Natural killer cell treated with Interleukin-12 subunit alpha and Interleukin-12 subunit beta and Interleukin-15 and Interleukin-18, amount 100 ng/mL, for 72 hours (primary cell): ENCODE measurements at regions not wholly inside any gene's neighbourhood (a gene's known extent, or its start where the extent isn't known, plus 50 kb on each side); places are given as distances from the start of the nearest gene placed in this dataset.

ENCODE experiments used
- ATAC-seq, 2 donors: fragments of 150-1000 bp; cut with Tn5 transposase in 1 of 2; sonication (Bioruptor Pico), chemical (Tn5 transposase) in 1 of 2; 2 replicates each; pipeline ENCODE4 v1.10.0; 2021
- DNase-seq: peaks from one replicate; pipeline ENCODE4 v3.0.0; 2022; ENCODE audit warnings: low spot score
- H3K27ac Mint-ChIP-seq, 2 donors: 1 replicate in 1 of 2; 2 replicates in 1 of 2; pipeline ENCODE4 v1.8.0; 2022; ENCODE audit warnings: mixed read lengths in 2 of 2, mild to moderate bottlenecking in 1 of 2, moderate library complexity in 1 of 2
- H3K27me3 Mint-ChIP-seq, 2 donors: 1 replicate in 1 of 2; 2 replicates in 1 of 2; pipeline ENCODE4 v1.8.0; 2022; ENCODE audit warnings: mixed read lengths in 2 of 2
- H3K36me3 Mint-ChIP-seq: one replicate; pipeline ENCODE4 v1.8.0; 2022; ENCODE audit warnings: mixed read lengths
- H3K4me1 Mint-ChIP-seq, 2 donors: 1 replicate in 1 of 2; 2 replicates in 1 of 2; pipeline ENCODE4 v1.8.0; 2022; ENCODE audit warnings: low read depth in 2 of 2, mixed read lengths in 2 of 2, mild to moderate bottlenecking in 1 of 2
- H3K4me3 Mint-ChIP-seq: one replicate; pipeline ENCODE4 v1.8.0; 2022; ENCODE audit warnings: mixed read lengths
- H3K9me3 Mint-ChIP-seq: 2 replicates; pipeline ENCODE4 v1.8.0; 2022; ENCODE audit warnings: mixed read lengths

- DNase-seq: no peak
- H3K27ac Mint-ChIP-seq: no peak overlapping the region
Observed at GRCh38 chr16:26330654-26331053, 638.9 kb downstream of the HS3ST4 start.

DNA sequence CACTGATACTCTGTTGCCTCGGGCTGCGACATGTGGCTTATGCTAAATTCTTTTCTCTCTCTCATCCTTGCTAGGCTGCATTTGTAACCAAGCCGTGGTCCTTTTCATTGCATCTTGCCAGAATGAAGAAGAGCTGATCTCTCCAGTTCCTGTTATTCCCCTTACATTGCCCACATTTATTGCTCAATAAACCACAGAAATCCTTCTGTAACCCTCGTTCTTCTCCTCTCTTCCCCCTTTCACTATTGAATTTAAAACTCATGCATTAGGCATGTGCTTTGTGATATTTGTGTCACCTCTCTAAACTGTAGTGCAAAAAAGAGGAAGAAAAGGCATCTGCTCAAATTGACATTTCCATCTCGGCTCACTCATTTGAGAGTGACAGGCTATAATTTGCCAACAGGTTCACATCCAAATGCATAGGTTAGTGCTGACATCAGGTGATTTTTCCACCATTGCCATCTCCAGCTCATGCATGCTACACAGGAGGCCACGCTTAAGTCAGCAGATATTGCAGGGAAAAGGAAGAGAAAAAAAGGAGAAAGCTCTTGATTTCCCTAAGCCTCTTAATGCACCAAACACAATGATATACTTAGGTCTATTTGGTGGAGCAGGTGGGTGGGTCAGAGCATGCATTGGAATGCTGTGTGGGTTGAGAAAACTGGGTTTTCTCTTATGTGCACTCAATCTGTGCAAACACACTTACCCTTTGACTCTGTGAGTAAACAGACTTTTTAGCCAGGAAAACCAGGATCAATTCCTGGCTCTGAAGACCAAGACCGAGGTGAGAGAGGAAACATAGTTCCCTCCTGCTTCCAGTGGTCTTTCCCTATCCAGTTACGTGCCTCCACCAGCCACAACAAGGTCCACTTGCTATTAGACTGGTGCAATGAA is 642.7 kb downstream of the HS3ST4 start:
- ATAC-seq (no peak), DNase-seq (no peak)
- no peaks in the 10 kb centered on the region for H3K9me3 Mint-ChIP-seq
- peaks cover 4 to 15% of the 10 kb centered on the region in 2 donors for H3K27me3 Mint-ChIP-seq
- H3K4me3 Mint-ChIP-seq: no peak overlapping the region
- no peaks in the 10 kb centered on the region for H3K36me3 Mint-ChIP-seq
- peaks cover 0 to 4% of the 10 kb centered on the region in 2 donors for H3K4me1 Mint-ChIP-seq
- H3K27ac Mint-ChIP-seq: no peak overlapping the region

More at GRCh38 chr16:26330654-26331053, 638.9 kb downstream of the HS3ST4 start:
- peaks cover 0 to 4% of the 10 kb centered on the region in 2 donors for H3K4me1 Mint-ChIP-seq
- peaks cover 9 to 24% of the 10 kb centered on the region in 2 donors for H3K27me3 Mint-ChIP-seq
- no peak for ATAC-seq
- H3K4me3 Mint-ChIP-seq: no peak overlapping the region
- H3K36me3 Mint-ChIP-seq: no peaks in the 10 kb centered on the region
- H3K9me3 Mint-ChIP-seq: no peaks in the 10 kb centered on the region

DNA sequence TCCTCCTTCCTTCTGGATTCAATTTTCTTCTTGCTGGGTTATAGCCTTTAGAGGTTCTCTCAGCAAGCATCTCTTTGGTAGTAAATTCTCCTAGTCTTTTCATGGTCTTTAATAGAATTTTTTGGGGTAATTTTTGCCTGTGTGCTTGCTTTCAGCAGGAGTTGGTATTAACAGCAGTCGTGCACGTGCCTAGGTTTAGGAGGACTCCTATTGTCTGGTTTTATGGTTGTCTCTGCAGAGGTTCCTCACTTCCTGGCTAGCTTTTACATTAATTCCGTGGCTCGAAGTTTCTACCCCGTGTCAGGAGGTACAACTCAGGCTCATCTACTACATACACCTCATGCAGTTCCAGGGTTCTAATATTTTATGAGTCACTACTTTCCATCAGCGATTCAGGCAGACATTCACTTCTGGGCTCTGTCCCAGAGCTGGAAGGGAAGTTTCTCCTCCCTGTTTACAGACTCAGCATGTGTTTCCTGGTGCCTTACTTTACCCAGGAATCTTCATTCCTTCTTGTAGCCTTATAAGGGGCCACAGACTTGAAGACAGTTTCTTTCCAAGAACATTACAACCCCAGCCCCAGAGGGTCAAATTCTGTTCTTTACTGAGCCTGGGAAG is 643.6 kb downstream of the HS3ST4 start:
- H3K4me1 Mint-ChIP-seq: peaks cover 0 to 4% of the 10 kb centered on the region in 2 donors

DNA sequence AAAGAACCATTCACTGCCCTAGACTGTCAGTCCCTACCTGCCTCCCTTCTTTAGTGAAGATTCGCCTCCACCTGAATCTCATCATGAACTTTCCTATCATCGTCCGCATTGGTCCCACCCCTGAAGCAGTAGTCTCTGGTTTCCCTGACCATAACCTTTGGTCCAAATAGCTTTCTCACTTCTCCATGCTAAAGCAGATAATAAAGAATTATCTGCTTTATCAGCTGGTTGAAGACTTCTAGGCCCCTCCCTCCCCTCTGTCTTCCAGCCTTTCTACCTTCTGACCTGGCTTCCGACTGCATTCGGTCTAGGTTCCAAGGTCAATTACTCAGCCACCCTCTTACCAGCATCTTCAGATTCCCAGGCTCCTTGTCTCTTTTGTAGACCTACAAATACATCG is 650.9 kb downstream of the HS3ST4 start:
- Mint-ChIP-seq H3K4me1 (no peaks in the 10 kb centered on the region), H3K36me3 (no peaks in the 10 kb centered on the region), H3K27me3 (peaks cover 8 to 20% of the 10 kb centered on the region in 2 donors), H3K4me3 (no peak overlapping the region), H3K27ac (no peak overlapping the region), H3K9me3 (no peaks in the 10 kb centered on the region)
- DNase-seq (no peak), ATAC-seq (no peak)

More for the DNA sequence above, 643.6 kb downstream of the HS3ST4 start:
- peaks cover 4 to 15% of the 10 kb centered on the region in 2 donors for H3K27me3 Mint-ChIP-seq
- DNase-seq (no peak), ATAC-seq (no peak)
- no peaks in the 10 kb centered on the region for H3K36me3 Mint-ChIP-seq
- H3K9me3 Mint-ChIP-seq: no peaks in the 10 kb centered on the region
- no peak overlapping the region for H3K27ac Mint-ChIP-seq
- no peak overlapping the region for H3K4me3 Mint-ChIP-seq

GRCh38 chr16:26344240-26344776 is 652.5 kb downstream of the HS3ST4 start:
- ATAC-seq: no peak
- Mint-ChIP-seq H3K36me3 (no peaks in the 10 kb centered on the region), H3K4me3 (no peak overlapping the region), H3K27me3 (peaks cover 8 to 20% of the 10 kb centered on the region in 2 donors), H3K4me1 (no peaks in the 10 kb centered on the region), H3K27ac (no peak overlapping the region), H3K9me3 (no peaks in the 10 kb centered on the region)
- no peak for DNase-seq

GRCh38 chr16:26344976-26345375 is 653.2 kb downstream of the HS3ST4 start:
- Mint-ChIP-seq H3K4me3 (no peak overlapping the region), H3K36me3 (no peaks in the 10 kb centered on the region), H3K27ac (no peak overlapping the region), H3K4me1 (no peaks in the 10 kb centered on the region), H3K27me3 (peaks cover 8 to 20% of the 10 kb centered on the region in 2 donors), H3K9me3 (no peaks in the 10 kb centered on the region)
- DNase-seq (no peak), ATAC-seq (no peak)

- H3K27me3 Mint-ChIP-seq: peaks cover 8 to 18% of the 10 kb centered on the region in 2 donors
- H3K36me3 Mint-ChIP-seq: no peaks in the 10 kb centered on the region
- no peak overlapping the region for H3K4me3 Mint-ChIP-seq
- no peak overlapping the region for H3K27ac Mint-ChIP-seq
- no peaks in the 10 kb centered on the region for H3K4me1 Mint-ChIP-seq
- ATAC-seq (no peak), DNase-seq (no peak)
- peaks cover under 1% of the 10 kb centered on the region for H3K9me3 Mint-ChIP-seq
Observed at GRCh38 chr16:26345966-26346365, 654.2 kb downstream of the HS3ST4 start.

DNA sequence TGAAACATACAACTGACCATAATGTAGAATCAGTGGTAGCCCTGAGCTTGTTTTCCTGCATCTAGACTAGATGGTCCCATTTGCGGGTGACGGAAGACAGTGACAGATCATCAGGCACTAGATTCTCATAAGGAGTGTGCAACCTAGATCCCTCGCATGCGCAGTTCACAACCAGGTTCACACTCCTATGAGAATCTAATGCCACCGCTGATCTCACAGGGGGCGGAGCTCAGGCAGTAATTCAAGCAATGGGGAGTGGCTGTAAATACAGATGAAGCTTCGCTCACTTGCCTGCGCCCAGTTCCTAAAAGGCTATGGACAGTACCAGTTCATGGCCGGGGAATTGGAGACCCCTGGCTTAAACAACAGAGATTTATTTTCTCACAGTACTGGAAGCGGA is 656.3 kb downstream of the HS3ST4 start:
- Mint-ChIP-seq H3K27me3 (peaks cover 5 to 8% of the 10 kb centered on the region in 2 donors), H3K9me3 (peaks cover 4% of the 10 kb centered on the region), H3K36me3 (no peaks in the 10 kb centered on the region), H3K4me3 (no peak overlapping the region), H3K4me1 (no peaks in the 10 kb centered on the region), H3K27ac (no peak overlapping the region)
- no peak for ATAC-seq
- DNase-seq: no peak

DNA sequence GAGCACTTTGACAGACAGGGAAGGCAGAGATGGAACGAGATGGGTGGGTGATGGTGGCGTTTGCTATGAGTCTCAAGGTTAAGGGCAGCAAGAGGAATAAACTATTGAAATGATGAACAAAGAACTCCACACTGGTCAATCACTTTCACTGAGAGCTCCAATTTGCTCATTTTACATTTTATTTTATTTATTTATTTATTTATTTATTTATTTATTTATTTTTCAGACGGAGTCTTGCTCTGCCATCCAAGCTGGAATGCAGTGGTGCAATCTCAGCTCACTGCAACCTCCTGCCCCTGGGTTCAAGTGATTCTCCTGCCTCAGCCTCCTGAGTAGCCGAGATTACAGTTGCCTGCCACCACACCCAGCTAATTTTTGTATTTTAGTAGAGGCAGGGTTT is 669.1 kb downstream of the HS3ST4 start:
- H3K4me3 Mint-ChIP-seq: no peak overlapping the region
- H3K4me1 Mint-ChIP-seq: no peaks in the 10 kb centered on the region
- peaks cover 2 to 6% of the 10 kb centered on the region in 2 donors for H3K27me3 Mint-ChIP-seq
- no peak overlapping the region for H3K27ac Mint-ChIP-seq
- H3K9me3 Mint-ChIP-seq: no peaks in the 10 kb centered on the region
- ATAC-seq: no peak
- no peak for DNase-seq
- no peaks in the 10 kb centered on the region for H3K36me3 Mint-ChIP-seq

- no peaks in the 10 kb centered on the region for H3K36me3 Mint-ChIP-seq
- H3K9me3 Mint-ChIP-seq: peaks cover 4% of the 10 kb centered on the region
- H3K27me3 Mint-ChIP-seq: peaks cover 5 to 25% of the 10 kb centered on the region in 2 donors
- ATAC-seq (no peak), DNase-seq (no peak)
- no peaks in the 10 kb centered on the region for H3K4me1 Mint-ChIP-seq
- no peak overlapping the region for H3K4me3 Mint-ChIP-seq
- H3K27ac Mint-ChIP-seq: no peak overlapping the region
Observed at GRCh38 chr16:26363581-26363980, 671.8 kb downstream of the HS3ST4 start.

DNA sequence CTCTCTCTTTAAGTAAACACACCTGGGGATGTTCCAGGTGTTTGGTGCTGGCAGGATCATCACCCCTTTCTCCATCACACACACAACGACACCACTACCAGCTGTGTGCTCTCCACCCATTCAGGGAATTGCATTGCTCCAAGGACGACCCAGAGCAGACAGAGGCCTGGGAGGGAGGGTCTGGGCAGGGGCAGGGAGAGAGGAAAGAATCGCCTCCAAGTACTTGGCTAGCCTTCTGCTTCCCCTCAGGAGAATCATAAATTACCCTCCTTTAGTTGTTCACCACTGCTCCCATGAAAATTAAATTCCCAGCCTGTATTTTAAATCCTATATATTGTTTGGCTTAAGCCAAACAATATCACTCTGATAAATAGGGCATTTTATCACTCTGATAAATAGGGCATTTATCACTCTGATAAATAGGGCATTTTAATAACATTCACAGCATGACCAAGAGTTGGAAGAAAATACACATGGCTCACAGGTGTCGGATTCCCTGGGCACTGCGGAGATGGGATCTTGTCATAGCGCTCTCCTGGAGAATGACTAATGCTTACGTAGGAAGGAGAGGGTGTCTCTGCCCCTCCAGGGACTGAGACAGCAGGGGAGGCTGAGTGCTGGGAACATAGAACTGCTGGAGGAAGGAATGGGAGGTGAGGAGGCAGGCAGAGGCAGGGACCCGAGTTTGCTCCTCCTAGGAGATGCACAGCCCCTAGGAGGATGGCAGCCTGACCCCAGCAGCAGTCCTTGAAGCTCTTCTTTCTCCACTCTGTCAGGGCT is 673.6 kb downstream of the HS3ST4 start:
- no peaks in the 10 kb centered on the region for H3K36me3 Mint-ChIP-seq
- H3K9me3 Mint-ChIP-seq: peaks cover 4% of the 10 kb centered on the region
- no peak overlapping the region for H3K27ac Mint-ChIP-seq
- no peak overlapping the region for H3K4me3 Mint-ChIP-seq
- peaks cover 5 to 25% of the 10 kb centered on the region in 2 donors for H3K27me3 Mint-ChIP-seq
- DNase-seq (no peak), ATAC-seq (no peak)
- H3K4me1 Mint-ChIP-seq: no peaks in the 10 kb centered on the region

DNA sequence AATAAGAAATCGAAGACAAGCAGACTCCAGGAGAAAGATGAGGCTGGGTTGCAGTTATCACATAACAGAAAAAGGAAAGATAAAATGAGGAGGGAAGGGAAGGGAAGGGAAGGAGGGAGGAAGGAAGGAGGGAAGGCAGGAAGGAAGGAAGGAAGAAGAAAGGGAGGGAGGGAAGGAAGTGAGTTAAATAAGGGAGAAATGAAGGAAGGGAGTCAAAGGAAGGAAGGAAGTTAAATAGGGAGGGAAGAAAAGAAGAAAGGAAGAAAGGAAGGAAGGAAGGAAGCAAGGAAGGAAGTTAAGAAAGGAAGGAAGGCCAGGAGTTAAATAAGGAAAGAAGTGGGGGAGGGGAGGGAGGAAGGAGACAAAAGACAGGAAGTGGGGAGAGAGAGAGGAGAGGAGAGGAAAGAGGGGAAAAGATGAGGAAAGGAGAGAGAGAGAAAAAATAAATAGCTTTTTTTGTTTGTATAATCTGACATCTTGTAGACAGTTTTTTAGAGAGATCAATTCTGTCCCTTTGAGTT is 679.6 kb downstream of the HS3ST4 start:
- Mint-ChIP-seq H3K9me3 (peaks cover 4% of the 10 kb centered on the region), H3K4me1 (no peaks in the 10 kb centered on the region), H3K36me3 (no peaks in the 10 kb centered on the region), H3K27me3 (peaks cover 3 to 14% of the 10 kb centered on the region in 2 donors), H3K4me3 (no peak overlapping the region), H3K27ac (no peak overlapping the region)
- no peak for DNase-seq
- ATAC-seq: no peak

DNA sequence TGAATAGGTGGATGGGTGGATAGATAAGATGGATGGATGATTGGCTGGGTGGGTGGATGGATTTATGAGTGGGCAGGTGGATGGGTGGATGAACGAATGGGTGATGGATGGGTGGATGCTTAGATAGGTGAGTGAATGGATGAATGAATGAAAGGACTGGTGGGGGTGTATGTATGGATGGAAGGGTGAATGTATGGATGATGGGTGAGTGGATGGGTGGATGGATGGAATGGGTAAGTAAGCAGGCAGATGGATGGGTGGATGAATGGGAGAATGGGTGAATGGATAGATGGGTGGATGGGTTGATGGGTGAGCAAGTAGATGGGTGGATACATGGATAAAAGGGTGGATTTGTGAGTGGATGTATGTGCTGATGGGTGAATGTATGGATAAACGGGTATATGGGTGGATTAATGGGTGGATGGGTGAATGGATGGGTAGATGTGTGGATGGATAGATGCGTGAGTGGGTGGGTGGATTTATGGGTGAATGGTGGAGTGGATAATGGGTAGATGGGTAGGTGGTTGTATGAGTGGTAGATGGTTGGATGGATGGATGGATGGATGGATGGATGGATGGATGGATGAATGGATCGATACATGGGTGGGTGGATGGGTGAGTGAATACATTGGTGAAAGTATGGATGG is 682.6 kb downstream of the HS3ST4 start:
- Mint-ChIP-seq H3K4me3 (no peak overlapping the region), H3K4me1 (no peaks in the 10 kb centered on the region), H3K9me3 (no peaks in the 10 kb centered on the region), H3K36me3 (no peaks in the 10 kb centered on the region), H3K27me3 (no peaks in the 10 kb centered on the region), H3K27ac (no peak overlapping the region)
- DNase-seq: no peak
- peak; percentile 11 to 41 for ATAC-seq
